ENCODE measurements at regions not wholly inside any gene's neighbourhood (a gene's known extent, or its start where the extent isn't known, plus 50 kb on each side); places are given as distances from the start of the nearest gene placed in this dataset.
A peak's percentile ranks its signal among the peaks of the same experiment; 100 is the strongest.
"Not testable (repeated sequence)": the region's sequence is repeated elsewhere in the genome, so short reads cannot be mapped to it uniquely, and the experiment has no call there.

DNA sequence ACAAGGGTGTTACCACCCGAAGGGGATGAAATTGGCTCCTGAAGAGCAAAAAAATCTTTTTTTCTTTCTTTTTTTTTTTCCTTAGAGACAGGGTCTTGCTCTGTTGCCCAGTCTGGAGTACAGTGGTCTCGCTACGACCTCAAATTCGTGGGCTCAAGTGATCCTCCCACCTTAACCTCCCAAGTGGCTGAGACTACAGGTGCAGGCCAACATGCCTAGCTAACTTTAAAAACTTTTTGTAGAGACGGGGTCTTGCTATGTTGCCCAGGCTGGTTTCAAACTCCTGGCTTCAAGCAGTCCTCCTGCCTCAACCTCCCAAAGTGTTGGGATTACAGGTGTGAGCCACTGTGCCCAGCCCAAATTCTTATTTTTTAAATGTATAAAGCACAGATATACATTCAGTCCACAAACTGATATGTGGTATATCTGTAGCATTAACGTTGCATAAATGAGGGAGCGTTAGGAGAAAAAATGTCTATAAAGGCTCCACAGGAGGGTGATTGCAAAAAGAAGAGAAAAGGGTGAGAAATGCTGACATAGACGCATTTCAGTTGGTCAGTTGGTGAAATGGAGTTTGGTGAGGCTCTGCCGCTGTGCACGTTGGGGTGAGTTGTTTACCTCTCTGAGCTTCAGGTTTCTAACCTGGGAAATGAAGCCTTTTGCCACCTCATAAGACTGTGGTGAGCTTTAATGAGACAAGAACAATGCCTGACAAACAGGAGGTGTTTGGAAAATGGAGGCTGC is 100.7 kb upstream of the PODXL start:
- no peak for DNase-seq

- DNase-seq = no peak
Measured at GRCh38 chr7:131655866-131656265, 99.4 kb upstream of the PODXL start.

- no peak for DNase-seq
Measured at GRCh38 chr7:131655447-131655846, 99.0 kb upstream of the PODXL start.

DNA sequence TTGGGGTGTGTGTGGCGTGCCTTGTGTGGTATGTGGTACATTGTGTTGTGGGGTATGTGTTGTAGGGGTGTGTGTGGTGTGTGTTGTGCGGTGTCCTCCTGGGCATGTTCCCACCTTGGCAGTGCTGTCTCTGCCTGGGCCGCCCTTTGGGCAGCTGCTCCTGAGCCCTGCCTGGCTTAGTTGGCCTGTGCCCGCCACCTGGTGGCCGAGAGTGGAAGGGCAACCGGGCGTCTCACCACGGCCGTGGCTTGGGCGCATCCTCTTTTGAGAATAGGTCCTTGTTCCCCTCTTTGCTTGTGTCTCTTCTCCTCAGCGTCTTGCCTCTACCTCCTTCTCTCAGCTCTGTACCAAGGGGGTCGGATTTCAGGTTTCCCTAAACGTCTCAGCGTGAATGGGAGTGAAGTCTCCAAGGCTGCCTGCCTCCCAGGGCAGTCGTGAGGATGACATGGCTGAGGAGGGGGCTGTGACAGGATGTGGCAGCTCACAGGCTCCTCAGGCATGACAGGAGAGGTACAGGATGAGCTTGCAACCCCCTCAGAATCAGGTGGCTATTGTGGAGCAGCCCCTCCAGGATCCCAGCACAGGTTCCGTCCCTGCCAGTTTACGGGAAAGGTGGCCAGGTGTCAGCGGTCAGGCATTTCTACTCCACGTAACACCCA is 98.4 kb upstream of the PODXL start:
- peak; percentile 82 for DNase-seq

DNA sequence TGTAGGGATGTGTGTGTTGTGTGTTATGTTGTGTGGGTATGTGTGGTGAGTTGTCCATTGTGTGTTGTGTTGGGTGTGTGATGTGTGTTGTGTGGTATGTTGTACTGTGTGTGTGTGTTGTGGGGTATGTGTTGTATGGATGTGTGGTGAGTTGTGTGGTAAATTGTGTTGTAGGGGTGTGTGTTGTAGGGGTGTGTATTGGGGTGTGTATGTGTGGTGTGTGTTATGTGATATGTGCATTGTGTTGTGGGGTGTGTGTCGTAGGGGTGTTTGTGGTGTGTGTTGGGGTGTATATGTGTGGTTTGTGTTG is 97.8 kb upstream of the PODXL start:
- no peak for DNase-seq

DNA sequence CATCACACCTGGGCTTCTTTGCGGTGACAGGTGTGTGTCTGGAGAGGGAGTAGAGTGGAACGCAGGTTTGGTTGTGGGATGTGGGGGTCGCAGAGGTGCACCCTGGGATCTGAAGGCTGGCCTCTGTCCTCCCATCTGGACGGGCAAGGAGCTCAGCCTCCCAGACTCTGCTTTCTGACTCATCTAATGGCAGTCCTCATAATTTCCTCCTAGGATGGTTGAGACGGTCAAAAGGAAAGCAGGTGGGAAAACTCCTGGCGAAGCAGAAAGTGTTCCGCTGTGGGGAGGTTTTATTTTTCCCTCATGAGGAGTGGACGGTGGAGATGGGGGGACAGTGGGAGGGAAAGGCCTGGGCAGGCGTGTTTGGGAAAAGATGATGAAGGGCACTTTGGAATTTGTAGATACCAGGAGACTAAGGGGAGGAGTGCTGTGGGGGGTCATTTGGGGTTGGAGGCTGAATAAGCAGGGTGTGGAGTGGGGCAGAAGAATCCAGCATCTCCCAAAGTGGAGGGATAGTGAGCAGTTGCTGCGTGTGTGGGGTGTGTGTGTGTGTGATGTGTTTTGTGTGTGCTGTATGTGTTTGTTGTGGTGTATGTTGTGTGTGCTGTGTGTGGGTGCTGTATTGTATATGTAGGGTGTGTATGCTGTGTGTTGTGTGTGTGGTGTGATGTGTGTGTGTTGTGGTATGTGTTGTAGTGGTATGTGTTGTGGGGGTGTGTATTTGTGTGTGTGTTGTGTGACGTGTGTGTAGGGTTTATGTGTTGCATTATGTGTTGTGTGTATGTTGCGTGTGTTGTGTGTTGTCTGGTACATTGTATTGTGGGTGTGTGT is 97.2 kb upstream of the PODXL start:
- DNase-seq = no peak

DNA sequence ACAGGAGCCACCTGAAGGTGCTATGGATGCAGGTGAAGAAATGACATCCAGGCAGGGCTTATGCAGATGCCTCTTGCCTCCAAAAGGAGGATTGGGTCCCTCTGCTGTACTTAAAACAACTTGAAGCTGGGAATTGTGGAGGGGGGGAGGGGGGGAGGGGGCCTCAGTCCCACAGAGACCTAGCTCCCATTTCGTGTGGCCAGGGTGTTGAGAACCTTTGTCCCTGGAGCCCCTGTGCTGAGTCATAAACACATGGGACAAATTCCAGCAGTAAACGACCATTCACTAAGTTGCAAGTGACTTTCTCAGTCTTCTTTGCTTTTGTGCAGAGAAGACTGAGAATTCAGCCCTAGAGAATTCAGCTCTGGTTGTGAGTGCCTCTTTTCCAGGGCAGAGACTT is 96.5 kb upstream of the PODXL start:
- DNase-seq = no peak

- no peak for DNase-seq
Measured at GRCh38 chr7:131652194-131652593, 95.8 kb upstream of the PODXL start.

DNA sequence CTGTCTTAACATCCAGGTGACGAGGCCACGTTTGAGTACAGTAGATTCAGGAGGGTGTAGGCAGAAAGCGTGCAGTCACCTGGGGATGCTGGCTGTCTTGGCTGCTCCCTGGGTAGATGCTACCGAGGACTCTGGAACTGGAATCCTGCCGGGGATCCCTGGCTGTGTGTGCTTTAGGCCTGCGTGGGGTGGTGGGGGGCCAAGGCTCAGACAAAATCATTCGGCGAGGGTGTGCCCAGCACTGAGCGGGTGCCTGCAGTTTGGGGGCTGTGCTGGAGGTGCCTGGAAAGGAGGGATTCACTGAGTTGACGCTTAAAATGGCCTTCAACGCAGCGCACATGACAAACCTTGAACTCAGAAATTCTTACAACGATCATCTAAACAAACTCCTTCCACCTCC is 93.5 kb upstream of the PODXL start:
- DNase-seq = no peak

GRCh38 chr7:131649003-131649541 is 92.6 kb upstream of the PODXL start:
- DNase-seq = no peak

GRCh38 chr7:131648491-131648890 is 92.1 kb upstream of the PODXL start:
- no peak for DNase-seq

DNA sequence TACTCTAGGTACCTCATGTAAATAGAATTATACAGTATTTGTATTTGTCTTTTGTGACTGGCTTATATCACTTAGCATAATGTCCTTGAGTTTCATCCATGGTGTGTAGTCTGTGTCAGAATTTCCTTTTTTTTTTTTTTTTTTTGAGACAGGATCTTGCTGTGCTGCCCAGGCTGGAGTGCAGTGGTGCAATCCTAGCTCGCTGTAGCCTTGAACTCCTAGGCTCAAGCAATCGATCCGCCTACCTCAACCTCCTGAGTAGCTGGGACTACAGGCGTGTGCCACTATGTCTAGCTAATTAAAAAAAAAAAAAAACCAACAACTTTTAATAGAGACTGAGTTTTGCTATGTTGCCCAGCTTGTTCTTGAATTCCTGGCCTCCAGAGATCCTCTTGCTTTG is 89.8 kb upstream of the PODXL start:
- DNase-seq = no peak

GRCh38 chr7:131642429-131642828 is 86.0 kb upstream of the PODXL start:
- no peak for DNase-seq

DNA sequence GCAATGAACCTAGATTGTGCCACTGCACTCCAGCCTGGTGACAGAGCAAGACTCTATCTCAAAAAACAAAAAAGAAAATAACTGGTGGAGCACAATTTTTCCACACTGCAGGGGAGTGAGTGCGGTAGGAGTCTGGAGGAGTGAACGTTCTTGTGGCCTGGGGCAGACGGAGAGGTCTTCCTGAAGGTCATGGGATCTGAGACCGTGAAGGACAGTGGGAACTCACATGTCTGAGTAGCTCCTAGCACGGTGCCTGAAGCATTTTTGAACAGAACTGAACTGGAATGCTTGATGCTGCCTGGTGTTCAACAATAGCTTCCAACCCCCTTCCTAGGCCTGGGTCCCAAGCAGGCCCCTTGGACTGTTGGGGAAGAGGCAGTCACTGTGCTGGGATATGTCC is 84.3 kb upstream of the PODXL start:
- DNase-seq = no peak

- DNase-seq = no peak
Measured at GRCh38 chr7:131638641-131639430, 82.4 kb upstream of the PODXL start.

DNA sequence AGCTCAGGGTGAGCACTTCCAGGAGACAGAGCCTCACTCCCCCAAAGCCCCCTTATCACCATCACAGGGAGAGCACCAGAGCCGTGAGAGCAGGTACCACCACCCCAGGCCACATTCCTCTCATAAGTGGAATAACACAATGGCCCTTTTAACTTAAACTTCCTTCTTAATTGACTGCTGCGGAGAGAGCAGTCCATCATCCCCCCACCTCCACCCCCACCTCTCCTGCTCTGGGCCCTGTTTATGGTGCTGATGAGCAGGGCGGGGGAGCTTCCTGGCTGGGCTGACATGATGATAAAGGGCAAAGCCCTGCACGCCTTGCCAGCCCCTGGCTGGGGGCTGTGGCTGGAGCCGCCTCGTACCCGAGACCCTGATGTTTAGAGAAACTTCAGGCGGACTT is 81.4 kb upstream of the PODXL start:
- DNase-seq = no peak

DNA sequence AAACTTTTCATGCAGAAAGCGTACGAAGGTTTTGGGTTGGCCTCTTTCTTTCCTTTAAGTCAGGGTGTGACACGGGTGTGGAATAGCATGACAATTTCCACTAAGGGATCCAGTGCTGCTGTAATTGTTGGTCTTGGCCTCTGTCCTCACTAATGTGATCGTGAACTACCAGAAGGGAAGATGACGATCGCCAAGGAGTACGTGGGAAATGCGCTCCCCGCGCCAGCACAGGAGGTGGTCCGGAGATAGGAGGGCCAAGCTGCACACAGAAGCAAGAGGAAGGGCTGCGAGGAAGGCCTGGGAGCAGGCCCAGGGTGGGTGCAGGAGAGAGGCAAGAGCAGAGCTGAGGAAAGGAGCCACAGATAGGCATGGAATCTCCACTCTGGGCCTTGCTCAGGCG is 79.7 kb upstream of the PODXL start:
- no peak for DNase-seq

DNA sequence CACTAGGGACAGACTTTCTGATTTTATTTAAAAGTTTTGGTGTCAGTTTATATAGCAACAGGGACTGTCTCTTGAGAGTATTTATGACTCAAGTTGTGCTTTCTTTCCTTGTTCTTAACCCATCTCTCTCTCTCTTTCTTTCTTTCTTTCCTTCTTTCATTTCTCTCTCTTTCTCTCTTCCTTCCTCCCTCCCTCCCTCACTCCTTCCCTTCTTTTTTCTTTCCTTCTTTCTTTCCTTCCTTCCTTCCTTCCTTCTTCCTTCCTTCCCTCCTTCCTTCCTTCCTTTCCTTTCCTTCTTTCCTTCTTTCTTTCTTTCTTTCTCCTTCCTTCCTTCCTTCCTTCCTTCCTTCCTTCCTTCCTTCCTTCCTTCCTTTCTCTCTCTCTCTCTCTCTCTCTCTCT is 77.8 kb upstream of the PODXL start:
- DNase-seq = not testable (repeated sequence)

DNA sequence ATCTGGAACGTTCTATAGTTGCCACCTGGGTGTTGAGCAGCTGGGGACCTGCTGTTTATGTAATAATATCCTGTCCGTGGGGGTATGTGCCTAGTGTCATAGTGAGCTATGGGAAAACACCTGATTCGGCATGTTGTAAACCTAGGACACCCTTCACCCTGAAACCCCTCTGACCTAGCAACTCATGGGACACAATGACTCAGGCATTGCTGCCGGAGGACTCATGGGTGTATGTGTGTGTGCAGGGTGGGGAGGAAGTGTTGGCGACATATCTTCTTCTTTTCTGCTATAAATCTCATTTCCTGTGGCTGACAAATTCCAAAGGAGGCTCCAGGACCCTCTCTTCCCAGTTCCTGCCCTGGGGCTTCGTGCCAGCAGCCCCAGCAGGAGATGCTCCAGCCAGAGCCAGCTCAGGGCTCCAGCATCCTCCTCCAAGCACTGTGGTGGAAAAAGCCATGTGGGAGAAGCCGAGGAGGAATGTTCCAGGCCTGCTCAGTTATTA is 77.0 kb upstream of the PODXL start:
- DNase-seq = no peak

- DNase-seq = no peak
Measured at GRCh38 chr7:131630427-131630826, 74.0 kb upstream of the PODXL start.

- DNase-seq = no peak
Measured at GRCh38 chr7:131629217-131629882, 72.9 kb upstream of the PODXL start.

- no peak for DNase-seq
Measured at GRCh38 chr7:131628634-131629033, 72.2 kb upstream of the PODXL start.

Measured in CD4-positive, alpha-beta T cell treated with Interleukin-17A for 4 hours (primary cell).